Urothelium cell line (cell line): ENCODE measurements at regions not wholly inside any gene's neighbourhood (a gene's known extent, or its start where the extent isn't known, plus 50 kb on each side); places are given as distances from the start of the nearest gene placed in this dataset.

Source experiments
- DNase-seq: peaks from one replicate; pipeline ENCODE4 v3.0.0; 2011; ENCODE audit warnings: low spot score, mixed read lengths
- FAIRE-seq: peaks from 2 replicates; lab custom pipeline; 2011; peaks lifted over from hg19 to GRCh38; lab: Jason Lieb, UNC

DNA sequence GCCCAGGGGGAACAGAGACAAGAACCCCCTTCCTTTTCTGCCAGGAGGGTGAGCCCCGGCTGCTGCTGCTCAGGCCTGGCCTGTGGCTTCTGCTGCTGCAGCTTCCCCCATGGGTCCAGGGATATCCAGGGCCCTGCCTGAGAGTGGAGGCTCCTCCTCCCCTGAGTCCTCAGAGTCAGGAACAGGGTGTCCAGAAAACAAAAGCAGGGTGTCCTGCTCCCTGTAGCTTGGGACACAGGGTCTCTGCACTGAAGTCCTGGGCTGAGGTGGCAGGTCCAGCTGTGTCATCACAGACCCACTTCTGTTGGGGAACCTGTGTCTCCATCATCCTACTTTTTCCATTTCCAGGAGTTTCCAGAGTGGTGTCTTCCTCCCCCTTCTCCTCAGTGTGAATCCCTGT lies 76.1 kb downstream of the ZNF280B start:
- DNase-seq (no peak), FAIRE-seq (peak; percentile 75)

DNA sequence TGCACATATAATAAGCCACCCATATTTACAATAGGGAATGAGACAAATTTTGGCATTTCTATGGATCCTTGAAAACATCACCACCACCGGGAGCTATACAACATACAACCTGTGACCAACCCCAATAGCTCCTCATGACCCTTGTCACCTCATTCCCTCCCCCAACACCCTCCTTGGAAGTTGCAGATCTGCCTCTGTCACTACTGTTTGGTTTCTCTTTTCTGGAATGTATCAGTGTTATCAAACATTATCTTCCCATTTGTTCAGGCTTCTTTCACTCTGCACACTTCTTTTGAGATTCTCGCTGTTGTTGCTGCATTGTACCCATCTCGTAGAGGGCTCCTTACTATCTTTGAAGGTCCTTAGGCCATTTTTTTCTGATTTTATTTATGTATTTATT lies 75.6 kb downstream of the ZNF280B start:
- DNase-seq (no peak), FAIRE-seq (no peak)

DNA sequence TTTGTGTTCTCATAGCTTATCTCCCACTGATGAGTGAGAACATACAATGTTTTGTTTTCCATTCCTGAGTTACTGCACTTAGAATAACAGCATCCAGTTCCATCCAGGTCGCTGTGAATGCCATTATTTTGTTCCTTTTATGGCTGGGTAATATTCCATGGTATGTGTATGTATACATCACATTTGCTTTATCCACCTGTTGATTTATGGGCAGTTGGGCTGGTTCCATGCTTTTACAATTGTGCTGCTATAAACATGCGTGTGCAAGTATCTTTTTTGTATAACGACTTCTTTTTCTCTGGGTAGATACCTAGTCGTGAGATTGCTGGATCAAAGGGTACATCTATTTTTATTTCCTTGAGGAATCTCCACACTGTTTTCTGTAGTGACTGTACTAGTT lies 74.8 kb downstream of the ZNF280B start:
- no peak for FAIRE-seq
- no peak for DNase-seq
